GM12891 (cell line): ENCODE measurements at regions not wholly inside any gene's neighbourhood (a gene's known extent, or its start where the extent isn't known, plus 50 kb on each side); places are given as distances from the start of the nearest gene placed in this dataset.

ENCODE experiments used
- PAX5 ChIP-seq: IDR thresholded peaks from 2 replicates; pipeline ENCODE4 v1.6.1; 2011; ENCODE audit warnings: low read length, moderate library complexity, mild to moderate bottlenecking; ENCODE audit not compliant: insufficient read depth, severe bottlenecking
- POLR2A ChIP-seq: IDR thresholded peaks from 2 replicates; pipeline ENCODE4 v1.6.1; 2011; ENCODE audit warnings: low read depth, low read length, control low read depth
- POLR2AphosphoS5 ChIP-seq: IDR thresholded peaks from 2 replicates; pipeline ENCODE4 v1.6.1; 2011; ENCODE audit warnings: low read depth, low read length, control low read depth
- POU2F2 ChIP-seq: IDR thresholded peaks from 2 replicates; pipeline ENCODE4 v1.6.1; 2011; ENCODE audit warnings: low read depth, mild to moderate bottlenecking, control low read depth, low read length, moderate library complexity
- SPI1 ChIP-seq: IDR thresholded peaks from 2 replicates; pipeline ENCODE4 v1.6.1; 2011; ENCODE audit warnings: low read depth, low read length, control low read depth
- TAF1 ChIP-seq: IDR thresholded peaks from 2 replicates; pipeline ENCODE4 v1.6.1; 2011; ENCODE audit warnings: low read depth, low read length, control low read depth

GRCh38 chr5:10828241-10828640 lies 67.2 kb upstream of the DAP start:
- TF ChIP-seq POLR2A (no peak), TAF1 (no peak), POLR2AphosphoS5 (no peak), SPI1 (no peak), POU2F2 (no peak), PAX5 (no peak)
